HG02884 (cell line): ENCODE measurements at regions not wholly inside any gene's neighbourhood (a gene's known extent, or its start where the extent isn't known, plus 50 kb on each side); places are given as distances from the start of the nearest gene placed in this dataset.
"Not testable (repeated sequence)": the region's sequence is repeated elsewhere in the genome, so short reads cannot be mapped to it uniquely, and the experiment has no call there.

Source experiments
- ATAC-seq: cut with Tn5 transposase; IDR thresholded peaks from one replicate; pipeline ENCODE4 v1.9.1; 2021; ENCODE audit warnings: mild to moderate bottlenecking, moderate library complexity; ENCODE audit not compliant: unreplicated experiment

DNA sequence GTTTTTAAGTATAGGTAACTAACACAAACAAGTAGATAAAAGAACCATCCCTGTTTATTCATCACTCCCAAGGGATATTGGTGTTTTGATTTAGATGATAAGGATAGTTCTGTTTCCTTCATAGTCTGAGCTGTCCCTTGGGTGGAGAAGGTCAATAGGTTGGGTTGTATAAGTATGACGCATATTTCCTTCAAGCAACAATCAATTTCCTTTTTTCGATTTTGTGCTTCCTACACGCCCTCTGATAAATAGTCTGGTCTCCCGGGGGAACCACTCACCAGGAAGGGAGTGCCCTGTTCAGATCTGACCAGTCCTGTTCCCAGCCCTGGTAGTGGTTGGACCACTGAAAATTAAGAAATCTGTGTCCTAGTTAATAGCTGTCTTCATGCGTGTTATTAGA is 378.8 kb upstream of the FAR2 start:
- ATAC-seq, result no peak

DNA sequence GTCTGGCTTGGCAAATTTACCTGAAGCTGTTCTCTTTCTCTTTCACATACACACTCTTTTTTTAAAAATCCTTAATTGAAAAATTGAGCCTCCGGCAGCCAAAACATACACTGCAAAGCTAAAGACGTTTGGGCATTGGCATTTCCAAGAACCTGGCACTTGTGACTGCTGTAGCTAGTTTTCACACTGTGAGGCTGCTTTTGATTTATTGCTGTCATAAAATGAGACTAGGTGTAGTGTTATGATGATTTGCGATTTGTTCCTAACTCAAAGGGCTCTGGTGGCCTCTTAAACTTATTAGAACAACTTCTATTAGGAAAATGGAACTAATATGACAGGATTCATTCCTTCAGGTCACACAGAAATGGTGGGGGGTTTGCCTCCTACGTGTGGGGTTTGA is 377.1 kb upstream of the FAR2 start:
- ATAC-seq, result no peak

DNA sequence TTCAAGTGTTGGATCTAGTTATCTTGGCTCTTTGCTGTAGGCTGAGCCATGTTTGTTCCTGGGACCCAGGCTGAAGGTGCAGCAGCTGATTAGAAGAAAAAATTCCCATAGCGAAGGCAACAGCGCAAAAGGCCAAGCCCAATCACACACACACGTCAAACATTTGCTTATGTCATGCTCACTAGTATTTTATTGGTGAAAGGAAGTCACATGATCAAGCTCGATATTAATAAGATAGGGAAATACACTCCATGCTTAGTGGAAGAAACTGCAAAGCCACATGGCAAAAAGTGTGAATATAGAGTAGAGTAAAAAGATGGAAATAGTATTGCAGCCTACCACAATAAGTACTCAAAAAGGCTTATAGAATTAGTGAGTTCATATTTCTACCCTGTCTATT is 373.5 kb upstream of the FAR2 start:
- no peak for ATAC-seq

DNA sequence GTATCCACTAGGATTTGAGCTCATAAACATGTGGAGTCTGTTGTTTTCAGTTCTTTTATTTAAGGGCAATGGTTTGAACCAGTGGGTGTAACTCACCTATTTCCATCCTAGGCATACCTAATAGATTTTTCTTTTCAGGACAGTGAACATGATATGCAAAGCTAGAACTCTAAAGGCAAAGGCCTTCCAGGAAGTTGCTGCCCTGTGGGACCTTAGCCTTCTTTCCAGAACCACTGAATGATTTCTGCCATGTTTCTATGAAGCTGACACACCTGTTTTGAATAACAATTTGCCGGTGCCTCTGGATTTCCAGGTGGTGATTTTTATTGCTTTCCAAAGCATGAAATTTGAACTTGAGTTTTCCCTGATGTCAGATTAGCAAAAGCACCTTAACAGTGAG is 372.9 kb upstream of the FAR2 start:
- no peak for ATAC-seq

DNA sequence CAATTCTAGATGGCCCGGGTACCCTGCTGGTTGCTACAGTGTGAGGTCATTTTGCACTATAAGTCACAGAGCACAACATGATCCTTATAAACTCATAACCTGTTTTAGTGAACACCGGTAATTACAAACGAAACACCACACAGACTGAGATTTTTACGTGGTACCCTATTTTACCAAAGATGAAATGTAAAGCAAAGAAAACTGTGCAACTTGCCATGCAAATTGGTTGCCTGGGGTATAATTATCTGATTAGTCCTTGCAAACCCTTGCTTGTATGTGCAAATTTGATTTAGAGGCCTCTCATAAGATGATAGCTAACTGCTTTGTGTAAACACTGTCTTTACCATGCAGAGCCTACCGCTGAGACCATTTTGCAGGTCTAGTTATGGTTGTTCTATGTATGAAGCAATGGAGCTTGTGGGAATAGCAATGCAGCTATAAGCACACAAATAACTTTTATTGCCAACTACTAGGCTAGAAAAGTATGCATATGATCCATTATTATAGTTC is 372.1 kb upstream of the FAR2 start:
- no peak for ATAC-seq

DNA sequence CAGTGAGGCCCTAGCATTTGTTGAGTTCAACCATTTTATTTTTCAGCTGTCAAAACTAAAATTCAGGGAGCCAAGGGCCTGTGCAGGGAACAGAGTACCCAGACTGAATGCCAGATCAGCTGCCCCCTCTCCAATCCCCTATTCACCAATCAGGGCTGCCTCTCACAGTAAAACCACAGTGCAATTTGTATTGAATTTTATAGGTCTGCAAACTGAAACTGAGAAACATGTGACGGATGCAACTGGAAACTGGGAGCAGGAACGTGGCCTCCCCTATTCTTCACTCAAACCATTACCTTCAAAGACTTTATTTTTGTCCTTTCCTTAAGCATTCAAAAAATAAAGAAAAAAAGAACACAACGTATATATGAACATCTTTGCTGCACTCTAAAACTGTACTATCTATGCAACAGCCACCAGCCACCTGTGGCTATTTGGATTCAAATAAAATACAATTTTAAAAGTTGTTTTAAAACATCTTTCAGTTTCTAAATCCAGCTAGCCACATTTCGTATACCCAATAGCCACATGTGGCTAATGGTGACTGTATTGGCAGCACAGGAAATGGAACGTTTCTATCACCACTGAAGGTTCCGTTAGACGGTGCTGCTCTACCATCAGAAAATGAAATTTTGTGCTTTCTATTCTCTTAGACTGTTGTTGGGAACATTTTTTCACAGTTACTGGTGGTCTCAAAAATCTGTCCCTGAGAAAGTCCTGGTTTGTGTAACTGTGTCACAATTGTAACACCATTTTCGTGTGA is 371.3 kb upstream of the FAR2 start:
- ATAC-seq, result no peak

DNA sequence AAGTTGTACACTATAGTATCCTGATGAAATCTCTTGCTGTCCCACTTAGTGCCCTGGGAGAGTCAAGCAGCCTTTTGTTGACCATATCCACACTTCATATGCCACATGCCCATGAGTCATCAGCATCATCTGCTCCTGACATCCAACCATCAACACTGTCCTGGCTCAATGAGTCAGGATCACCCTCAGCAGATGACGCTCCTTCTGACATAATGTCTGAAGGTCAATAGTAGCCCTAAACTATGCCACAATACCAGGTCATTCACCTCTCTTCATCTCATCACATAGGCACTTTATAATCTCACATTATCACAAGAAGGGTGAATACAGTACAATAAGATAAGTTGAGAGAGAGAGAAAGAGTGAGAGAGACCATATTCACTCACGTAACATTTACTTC is 369.0 kb upstream of the FAR2 start:
- ATAC-seq, result no peak

DNA sequence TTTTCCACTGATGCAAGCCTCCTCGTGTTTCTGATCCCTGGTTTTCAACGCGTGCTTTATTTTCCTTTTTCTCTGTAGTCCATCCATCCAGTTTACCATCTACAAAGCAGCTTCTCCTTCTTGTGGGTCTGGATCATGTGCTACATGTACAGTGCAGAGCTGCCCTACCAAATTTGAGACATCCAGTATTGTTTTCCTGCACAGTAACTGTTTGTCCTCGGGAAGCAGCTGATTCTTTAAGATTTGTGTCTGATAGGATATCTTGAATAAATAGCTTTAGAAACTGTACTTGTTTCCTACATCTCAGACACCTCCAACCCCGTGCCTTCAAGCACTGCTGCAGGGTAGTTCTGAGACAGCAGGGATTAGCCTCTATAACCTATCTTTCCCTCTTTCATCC is 368.1 kb upstream of the FAR2 start:
- no peak for ATAC-seq

DNA sequence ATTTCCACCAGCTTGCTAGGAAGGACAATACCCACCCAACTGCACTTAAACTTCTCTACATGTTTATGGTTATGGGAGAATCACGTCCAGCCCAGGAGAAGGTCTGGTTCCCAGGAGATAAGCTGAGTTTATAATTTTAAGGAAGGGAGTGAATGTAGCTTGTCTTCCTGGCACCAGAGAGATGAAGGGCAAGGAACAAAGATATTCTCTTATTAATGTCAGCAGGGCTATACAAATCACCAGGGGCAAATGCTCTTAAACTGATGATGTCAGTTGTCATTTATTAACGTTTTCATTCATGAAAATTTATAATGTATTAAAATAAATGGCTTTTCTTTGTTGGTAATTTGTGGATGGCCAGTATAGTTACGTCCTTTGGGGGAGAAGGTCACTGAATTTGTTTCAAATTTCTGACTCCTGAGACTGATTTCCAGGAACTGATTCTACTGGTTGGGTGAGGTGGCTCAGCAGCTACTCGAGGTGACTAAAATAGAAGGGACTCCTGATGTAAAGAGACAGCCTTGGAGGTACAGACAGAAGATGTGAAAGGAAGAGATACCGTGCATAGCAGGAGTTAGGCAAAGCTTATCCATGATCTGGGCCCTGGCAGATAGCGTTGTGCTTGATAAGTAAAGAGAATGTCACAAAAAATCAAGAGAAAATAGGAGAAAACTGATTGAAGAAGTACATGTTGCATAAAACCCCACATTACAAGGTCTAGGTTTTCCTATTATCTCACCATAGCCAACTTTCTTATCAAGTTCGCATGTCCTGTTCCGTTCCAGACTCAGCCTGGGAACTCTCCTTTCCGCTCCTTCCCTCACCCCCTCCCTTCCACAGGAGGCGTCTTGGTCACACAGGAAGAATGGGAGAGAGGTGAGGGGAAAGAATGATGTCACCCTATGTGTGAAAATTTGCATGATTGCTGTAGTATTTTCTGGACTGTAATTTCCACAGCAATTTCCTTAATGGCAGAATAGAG is 367.1 kb upstream of the FAR2 start:
- no peak for ATAC-seq

DNA sequence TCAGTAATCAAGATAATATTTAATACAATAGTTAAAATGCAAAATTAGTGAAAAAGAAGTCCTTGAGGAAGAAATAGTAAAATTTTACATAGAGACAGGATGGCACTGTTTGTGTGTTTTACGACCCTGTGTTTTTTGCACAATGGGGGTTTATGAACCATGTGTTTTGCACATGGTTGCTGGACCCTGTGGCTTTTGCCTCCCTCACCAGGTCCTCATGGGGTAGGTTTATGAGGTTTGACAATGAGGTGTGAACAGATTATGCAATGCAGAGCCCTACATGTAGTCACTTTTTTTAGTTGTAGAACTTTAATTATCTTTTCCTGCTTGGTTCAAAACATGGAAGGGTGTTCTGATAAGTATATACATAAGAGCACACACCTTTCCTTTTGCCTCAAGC is 366.3 kb upstream of the FAR2 start:
- ATAC-seq, result no peak

DNA sequence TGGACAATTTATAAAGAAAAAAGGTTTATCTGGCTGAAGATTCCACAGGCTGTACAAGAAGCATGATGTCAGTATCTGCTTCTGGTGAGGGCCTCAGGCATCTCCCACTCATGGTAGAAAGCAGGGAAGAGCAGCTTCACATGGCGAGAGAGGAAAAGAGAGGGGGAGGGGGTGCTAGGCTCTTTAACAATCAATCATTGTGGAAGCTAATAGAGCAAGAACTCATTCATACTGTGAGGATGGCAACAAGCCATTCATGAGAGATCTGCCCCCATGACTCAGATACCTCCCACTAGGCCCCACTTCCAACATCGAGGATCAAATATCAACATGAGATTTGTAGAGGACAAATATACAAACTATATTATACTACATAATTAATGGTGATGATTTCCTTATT is 361.9 kb upstream of the FAR2 start:
- no peak for ATAC-seq

DNA sequence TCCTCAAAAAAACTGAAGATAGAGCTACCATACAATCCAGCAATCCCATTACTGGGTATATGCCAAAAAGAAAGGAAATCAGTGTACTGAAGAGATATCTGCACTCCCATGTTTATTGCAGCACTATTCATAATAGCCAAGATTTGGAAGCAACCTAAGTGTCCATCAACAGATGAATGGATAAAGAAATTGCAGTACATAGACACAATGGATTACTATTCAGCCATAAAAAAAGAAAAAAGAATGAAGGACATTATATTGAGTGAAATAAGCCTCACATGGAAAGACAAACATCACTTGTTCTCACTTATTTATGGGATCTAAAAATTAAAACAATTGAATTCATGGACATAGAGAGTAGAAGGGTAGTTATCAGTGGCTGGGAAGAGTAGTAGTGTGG is 360.8 kb upstream of the FAR2 start:
- not testable (repeated sequence) for ATAC-seq

DNA sequence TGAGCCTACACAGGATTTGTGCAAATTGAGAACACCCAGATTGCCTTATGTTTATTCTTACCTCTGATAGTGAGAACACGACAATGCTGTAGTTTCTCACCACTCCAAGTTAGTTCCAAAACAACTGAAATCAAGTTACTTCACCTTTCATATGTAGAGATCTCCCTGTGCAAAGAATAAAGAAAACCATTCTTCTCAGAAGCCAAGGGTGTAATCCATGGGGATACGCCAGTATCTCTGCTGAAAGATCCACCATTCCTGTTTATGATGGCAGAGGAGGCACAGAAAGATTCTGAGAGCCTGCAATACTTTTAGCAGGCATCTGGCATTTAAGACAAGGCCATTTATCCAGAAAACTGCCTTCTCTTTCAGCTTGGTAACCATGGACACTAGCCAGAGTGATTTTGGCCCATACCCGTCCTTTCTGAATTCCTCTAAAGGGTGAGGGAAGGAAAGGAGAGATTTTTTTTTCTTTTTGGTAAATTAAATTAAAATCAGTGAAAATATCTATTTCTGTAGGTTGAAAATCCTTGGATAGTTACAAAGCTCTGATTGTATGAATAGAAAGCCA is 355.4 kb upstream of the FAR2 start:
- ATAC-seq, result no peak

DNA sequence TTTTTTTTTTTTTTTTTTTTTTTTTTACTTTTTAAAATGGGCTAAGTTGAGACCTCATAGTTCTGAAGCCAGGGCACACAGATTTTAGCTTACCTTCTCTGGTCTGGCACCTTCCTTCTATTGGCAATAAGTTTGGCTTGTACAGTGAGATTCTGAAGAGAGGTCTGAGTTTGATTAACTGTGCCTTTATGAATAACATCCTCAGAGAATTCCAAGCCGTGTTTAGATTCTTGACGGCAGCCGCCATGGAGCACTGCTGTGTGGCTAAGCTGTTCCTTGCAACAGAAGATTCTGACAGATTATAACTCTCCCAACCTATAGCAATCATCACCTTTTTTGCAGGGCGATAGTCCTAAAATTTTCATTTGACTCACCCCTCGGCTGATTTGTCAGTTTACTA is 354.9 kb upstream of the FAR2 start:
- no peak for ATAC-seq

DNA sequence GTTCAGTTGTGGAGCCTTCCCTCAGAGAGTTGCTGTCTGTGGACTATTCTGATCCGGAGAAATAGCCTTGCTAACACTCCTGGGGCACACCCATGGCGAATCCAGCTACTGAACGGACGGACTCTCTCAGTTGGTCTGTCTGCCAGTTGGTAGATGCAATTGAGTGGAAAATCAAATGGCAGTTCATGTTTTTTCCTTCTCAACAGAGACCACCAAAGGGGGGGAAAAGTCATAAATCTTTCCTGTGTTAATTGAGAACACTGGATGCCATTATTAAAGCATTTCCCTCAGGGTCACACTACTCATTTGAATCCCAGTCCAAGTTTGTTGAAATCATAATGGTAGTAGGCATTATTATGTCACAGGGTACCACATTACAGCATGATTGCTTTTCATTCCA is 354.3 kb upstream of the FAR2 start:
- no peak for ATAC-seq

DNA sequence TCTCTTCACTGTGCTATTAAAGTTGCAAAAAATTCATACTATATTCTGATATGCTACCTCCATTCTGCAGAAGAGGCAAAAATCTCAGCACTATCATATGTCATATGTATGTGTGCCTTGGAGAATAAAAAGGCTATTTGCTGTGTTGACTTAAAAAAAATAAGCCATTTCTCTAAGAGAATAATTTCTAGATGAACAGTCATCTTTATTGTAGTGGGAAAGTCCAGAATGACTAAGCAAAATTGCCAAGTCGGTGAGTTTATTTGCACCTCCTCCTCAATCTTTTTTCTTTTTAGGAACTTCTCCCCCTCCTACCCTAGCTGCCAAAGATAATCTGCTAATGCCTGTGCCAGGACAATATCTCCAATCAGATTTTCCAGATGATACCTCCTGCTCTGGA is 353.8 kb upstream of the FAR2 start:
- ATAC-seq, result no peak

DNA sequence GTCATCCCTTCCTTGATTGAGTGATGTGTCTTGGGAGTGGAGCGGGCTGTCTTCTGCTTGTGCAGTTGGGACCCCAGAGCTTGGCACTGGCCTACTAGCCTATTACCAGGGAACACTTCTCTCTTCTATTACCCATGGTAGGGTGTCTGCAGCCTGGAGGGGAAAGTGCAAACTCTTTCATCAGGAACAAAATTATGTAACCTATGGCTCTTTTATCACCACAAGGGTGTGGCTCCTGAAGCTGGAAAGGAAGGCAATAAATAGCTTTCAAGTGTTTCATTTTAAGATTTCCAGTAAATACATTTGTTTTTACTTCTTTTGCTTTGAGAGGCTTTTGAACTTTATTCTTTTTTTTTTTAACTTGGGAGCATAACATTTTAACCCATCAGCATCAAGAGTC is 349.7 kb upstream of the FAR2 start:
- ATAC-seq, result no peak

DNA sequence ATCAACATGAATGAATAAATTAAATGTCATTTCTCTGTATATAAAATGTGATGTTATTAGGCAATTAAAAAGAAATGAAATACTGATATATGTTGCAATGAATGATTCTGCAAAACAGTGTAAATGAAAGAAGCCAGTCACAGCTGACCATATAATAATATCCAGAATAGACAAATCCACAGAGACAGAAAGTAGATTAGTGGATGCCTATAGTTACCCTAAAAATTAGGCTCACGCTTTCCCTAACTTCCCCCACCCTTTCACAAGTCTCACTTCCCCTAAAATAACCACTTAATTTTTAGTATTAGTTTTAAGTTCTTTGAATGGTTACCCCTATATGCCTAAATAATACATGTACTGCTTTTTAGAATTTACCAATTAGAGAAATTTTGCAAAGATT is 348.9 kb upstream of the FAR2 start:
- peak; percentile 85 for ATAC-seq

DNA sequence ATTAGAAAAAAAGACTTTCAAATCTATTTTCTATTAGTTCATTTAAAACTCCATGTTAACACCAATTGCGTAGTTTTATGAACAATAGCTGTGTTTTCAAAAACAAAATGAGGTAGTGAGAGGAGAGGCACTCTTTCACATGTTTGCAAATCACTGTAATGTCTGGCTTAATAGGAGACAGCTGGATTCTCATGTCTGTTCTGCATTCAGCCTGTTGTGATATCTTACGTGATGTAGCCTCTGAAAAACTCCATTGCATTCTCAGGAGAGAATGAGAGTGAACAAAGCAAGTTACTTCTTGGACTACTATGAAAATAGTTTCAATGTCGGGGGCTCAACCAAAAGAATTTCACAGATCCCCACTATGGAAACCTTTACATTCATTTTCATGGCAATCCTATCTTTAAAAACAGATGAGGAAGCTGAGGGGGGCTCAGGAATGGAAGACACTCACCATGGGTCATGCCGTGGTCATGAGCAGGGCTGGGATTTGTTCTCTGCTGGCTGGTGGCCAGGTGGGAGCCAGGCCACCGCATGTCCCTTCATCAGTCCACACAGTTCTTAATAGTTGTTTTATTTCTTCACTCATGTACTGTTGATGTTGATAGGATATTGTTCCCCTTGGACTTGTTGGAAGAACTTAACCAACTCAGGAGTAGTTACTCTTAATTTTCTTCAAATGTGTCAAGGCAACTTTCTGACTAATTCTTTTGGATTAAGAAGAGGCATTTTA is 346.2 kb upstream of the FAR2 start:
- ATAC-seq, result no peak

DNA sequence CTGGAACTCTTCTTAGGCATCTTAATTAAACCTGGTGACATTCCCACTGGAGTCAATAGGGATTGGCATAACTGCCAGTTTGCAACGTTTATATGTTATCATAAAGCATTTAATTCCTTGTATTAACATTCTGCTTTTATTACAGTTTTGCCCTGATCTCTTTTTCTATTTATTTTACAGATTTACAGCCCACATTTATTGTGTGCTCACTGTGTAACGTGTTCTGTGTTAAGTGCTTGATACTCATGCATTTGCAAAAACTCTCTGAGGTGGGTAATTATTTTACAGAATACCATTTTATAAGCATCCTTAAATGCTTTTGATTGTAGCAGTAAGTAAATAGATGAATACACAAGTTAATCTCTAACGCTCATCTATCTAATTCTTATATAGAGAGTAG is 341.5 kb upstream of the FAR2 start:
- no peak for ATAC-seq

DNA sequence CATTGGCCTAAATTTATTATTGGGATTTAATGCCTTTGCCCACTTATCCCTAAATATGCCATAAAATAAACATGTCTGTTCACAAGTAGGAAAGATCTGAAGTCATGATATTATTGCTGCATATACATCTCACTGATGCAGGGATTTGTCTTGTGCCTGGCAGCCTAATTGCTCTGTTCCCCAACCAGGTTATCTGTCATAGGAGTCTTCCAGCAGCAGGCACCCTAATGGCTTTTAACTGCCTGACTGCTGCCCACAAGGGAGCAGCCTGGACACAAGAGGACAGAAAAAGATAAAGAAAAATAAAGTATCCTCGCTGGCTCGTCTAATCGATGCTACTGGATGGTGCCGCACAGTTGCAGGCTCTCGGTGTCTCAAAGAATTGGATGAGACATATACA is 337.6 kb upstream of the FAR2 start:
- ATAC-seq, result no peak
